Gastroesophageal sphincter (tissue), 4 donors: ENCODE measurements at regions not wholly inside any gene's neighbourhood (a gene's known extent, or its start where the extent isn't known, plus 50 kb on each side); places are given as distances from the start of the nearest gene placed in this dataset.

Source experiments
- ATAC-seq: fragments of 150-250 bp; one replicate; pipeline ENCODE4 v1.9.1; 2016; ENCODE audit warnings: mild to moderate bottlenecking, moderate library complexity
- H3K27ac ChIP-seq, 4 donors: fragments of 200-600 bp; sonication (generic) in 3 of 4; 1 replicate in 3 of 4; 2 replicates in 1 of 4; pipeline ENCODE4 v1.5.1; 2016 to 2019
- H3K27me3 ChIP-seq: fragments of 200-600 bp; sonication (generic); one replicate; pipeline ENCODE4 v1.5.1; 2019
- H3K36me3 ChIP-seq, 2 donors: fragments of 200-600 bp; sonication (generic); one replicate each; pipeline ENCODE4 v1.5.1; 2019; ENCODE audit warnings: control low read depth in 1 of 2
- H3K4me1 ChIP-seq, 3 donors: fragments of 200-600 bp; sonication (generic); 1 replicate in 2 of 3; 2 replicates in 1 of 3; pipeline ENCODE4 v1.5.1; 2016 to 2019; ENCODE audit warnings: control low read depth in 2 of 3
- H3K4me3 ChIP-seq, 2 donors: fragments of 200-600 bp; sonication (generic); one replicate each; pipeline ENCODE4 v1.5.1; 2019; ENCODE audit warnings: mild to moderate bottlenecking in 1 of 2, moderate library complexity in 1 of 2
- H3K9me3 ChIP-seq, 3 donors: fragments of 200-600 bp; sonication (generic); one replicate each; pipeline ENCODE4 v1.5.1; 2017 to 2019; ENCODE audit warnings: control low read depth in 2 of 3
- CTCF ChIP-seq, 4 experiments: fragments of 200-600 bp in 2 of 4; fragments of 450-650 bp in 2 of 4; sonication (generic) in 1 of 4; IDR thresholded peaks; one replicate each; pipeline ENCODE4 v1.5.1; 2017 to 2019; ENCODE audit warnings: antibody characterized with exemption in 4 of 4, mild to moderate bottlenecking in 2 of 4, moderate library complexity in 2 of 4
- EP300 ChIP-seq: sonication (generic); formaldehyde crosslinking; IDR thresholded peaks from one replicate; pipeline ENCODE4 v1.6.1; 2017; ENCODE audit warnings: antibody characterized with exemption, mild to moderate bottlenecking
- POLR2A ChIP-seq, 2 donors: fragments of 450-650 bp; IDR thresholded peaks; one replicate each; pipeline ENCODE4 v1.6.1; 2017; ENCODE audit warnings: antibody characterized with exemption in 2 of 2, mild to moderate bottlenecking in 2 of 2, moderate library complexity in 1 of 2
- POLR2AphosphoS5 ChIP-seq: sonication (generic); formaldehyde crosslinking; IDR thresholded peaks from one replicate; pipeline ENCODE4 v1.6.1; 2017; ENCODE audit warnings: antibody characterized with exemption
- WGBS, 2 donors: methylation state at CpG; one replicate each; pipeline ENCODE4 v1.1.5; 2018; ENCODE audit warnings: low coverage in 1 of 2; 5-methylcytosine and 5-hydroxymethylcytosine counted together

DNA sequence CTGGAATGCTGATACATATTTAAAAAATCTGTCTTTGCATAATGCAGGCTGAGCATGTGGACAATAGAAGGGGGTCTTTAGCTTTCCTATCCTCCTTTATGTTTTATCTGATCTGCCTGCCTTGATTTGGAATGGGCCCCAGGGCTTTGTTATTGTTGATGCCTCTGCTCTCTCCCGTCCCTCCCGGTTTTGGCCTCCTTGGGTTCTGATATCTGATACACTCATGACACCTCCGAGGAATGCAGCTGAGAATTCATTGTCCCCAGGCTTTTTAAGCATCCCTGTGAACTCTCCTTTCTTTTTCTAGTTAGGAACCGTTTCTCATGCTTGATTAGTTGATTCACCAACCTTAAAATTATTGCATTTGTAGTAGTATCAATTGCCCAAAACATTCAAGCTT lies 185.5 kb upstream of the RALGAPA2 start:
- no peak overlapping the region for H3K27ac ChIP-seq
- 19 to 21% methylated on average over 4 of the region's 4 CpGs for WGBS, 2 donors
- H3K4me1 ChIP-seq: no peaks in the 10 kb centered on the region
- H3K9me3 ChIP-seq: peaks cover 0 to 17% (median 0%) of the 10 kb centered on the region in 3 donors
- TF ChIP-seq EP300: no peak
- no peaks in the 10 kb centered on the region for H3K36me3 ChIP-seq
- no peak overlapping the region for H3K4me3 ChIP-seq
- peaks cover 7% of the 10 kb centered on the region for H3K27me3 ChIP-seq
- ATAC-seq: no peak

DNA sequence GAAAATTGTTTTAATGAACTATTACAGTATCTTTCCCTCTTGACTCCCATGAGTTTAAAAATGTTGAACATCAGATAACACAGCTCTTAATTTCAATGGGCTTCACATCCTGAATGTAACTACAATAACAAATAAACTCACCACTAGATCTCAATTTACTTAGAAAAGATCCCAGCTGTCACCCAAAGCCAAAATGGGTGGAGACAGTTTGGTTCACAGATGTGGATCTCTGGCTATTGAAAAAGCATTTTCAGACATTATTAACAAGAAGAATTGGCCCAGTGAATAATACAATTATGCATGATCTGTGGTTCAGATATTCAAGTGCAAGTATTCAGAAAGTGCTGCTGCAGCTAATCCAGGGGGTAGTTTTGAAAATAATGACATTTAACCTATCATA lies 184.7 kb upstream of the RALGAPA2 start:
- ATAC-seq: no peak
- Histone ChIP-seq H3K9me3 (peaks cover 0 to 15% (median 0%) of the 10 kb centered on the region in 3 donors), H3K36me3 (no peaks in the 10 kb centered on the region), H3K27me3 (peaks cover 7% of the 10 kb centered on the region), H3K27ac (no peak overlapping the region), H3K4me1 (no peaks in the 10 kb centered on the region), H3K4me3 (no peak overlapping the region)
- TF ChIP-seq POLR2A (IDR thresholded peaks at IDR 0.05) (no peak), CTCF (IDR thresholded peaks at IDR 0.05) (no peak), POLR2AphosphoS5 (no peak), EP300 (no peak)

DNA sequence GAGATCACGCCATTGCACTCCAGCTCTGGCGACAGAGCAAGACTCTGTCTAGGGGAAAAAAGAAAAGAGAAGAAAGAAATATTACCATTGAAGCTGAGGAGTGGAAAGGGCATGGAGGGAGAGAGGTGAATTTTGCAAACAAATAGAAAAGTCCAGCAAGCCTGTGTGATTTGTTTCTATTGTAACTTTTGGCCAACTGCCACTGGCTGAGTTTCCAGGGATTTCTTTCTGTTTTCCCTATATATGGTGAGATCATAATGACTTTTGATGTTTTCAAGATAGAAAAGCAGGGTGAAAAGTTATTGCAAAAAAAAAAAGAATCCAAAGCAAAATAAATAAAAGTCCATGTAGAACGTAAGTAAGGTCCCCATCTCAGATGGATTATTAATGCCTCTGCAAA lies 184.2 kb upstream of the RALGAPA2 start:
- 38 to 39% methylated on average over 2 to 3 of the region's 3 CpGs for WGBS, 2 donors
- ATAC-seq: no peak
- Histone ChIP-seq H3K27me3 (peaks cover 7% of the 10 kb centered on the region), H3K27ac (no peak overlapping the region), H3K9me3 (peaks cover 0 to 9% (median 0%) of the 10 kb centered on the region in 3 donors), H3K4me3 (no peak overlapping the region), H3K4me1 (no peaks in the 10 kb centered on the region), H3K36me3 (no peaks in the 10 kb centered on the region)
- TF ChIP-seq POLR2A (IDR thresholded peaks at IDR 0.05) (no peak), EP300 (no peak), CTCF (IDR thresholded peaks at IDR 0.05) (no peak), POLR2AphosphoS5 (no peak)

GRCh38 chr20:20895537-20895936 lies 183.1 kb upstream of the RALGAPA2 start:
- TF ChIP-seq POLR2AphosphoS5 (no peak), EP300 (no peak), POLR2A (IDR thresholded peaks at IDR 0.05) (no peak)
- Histone ChIP-seq H3K36me3 (no peaks in the 10 kb centered on the region), H3K4me1 (no peaks in the 10 kb centered on the region), H3K27ac (no peak overlapping the region), H3K4me3 (no peak overlapping the region), H3K27me3 (peaks cover 7% of the 10 kb centered on the region), H3K9me3 (no peaks in the 10 kb centered on the region)
- ATAC-seq: no peak
- WGBS, 2 donors: 90 to 92% methylated on average over 11 to 12 of the region's 12 CpGs

- peaks cover 11% of the 10 kb centered on the region for H3K27me3 ChIP-seq
- TF ChIP-seq CTCF (IDR thresholded peaks at IDR 0.05): no peak
- TF ChIP-seq EP300: no peak
- no peak for TF ChIP-seq POLR2A (IDR thresholded peaks at IDR 0.05)
- no peak for TF ChIP-seq POLR2AphosphoS5
- ATAC-seq: no peak
- H3K9me3 ChIP-seq: no peaks in the 10 kb centered on the region
- H3K4me1 ChIP-seq: no peaks in the 10 kb centered on the region
- WGBS, 2 donors: 9 to 45% methylated on average over 5 to 7 of the region's 13 CpGs
- no peaks in the 10 kb centered on the region for H3K36me3 ChIP-seq
- no peak overlapping the region for H3K4me3 ChIP-seq
- no peak overlapping the region for H3K27ac ChIP-seq
These were observed 182.3 kb upstream of the RALGAPA2 start for GRCh38 chr20:20894753-20895152.

GRCh38 chr20:20894280-20894679 lies 181.8 kb upstream of the RALGAPA2 start:
- H3K36me3 ChIP-seq: no peaks in the 10 kb centered on the region
- no peak for ATAC-seq
- no peak overlapping the region for H3K27ac ChIP-seq
- 33 to 34% methylated on average over 3 of the region's 3 CpGs for WGBS, 2 donors
- no peaks in the 10 kb centered on the region for H3K4me1 ChIP-seq
- TF ChIP-seq EP300: no peak
- no peak for TF ChIP-seq CTCF (IDR thresholded peaks at IDR 0.05)
- no peak for TF ChIP-seq POLR2A (IDR thresholded peaks at IDR 0.05)
- no peak for TF ChIP-seq POLR2AphosphoS5
- H3K9me3 ChIP-seq: peaks cover 0 to 5% (median 0%) of the 10 kb centered on the region in 3 donors
- no peak overlapping the region for H3K4me3 ChIP-seq
- peaks cover 16% of the 10 kb centered on the region for H3K27me3 ChIP-seq
